ENCODE measurements at regions not wholly inside any gene's neighbourhood (a gene's known extent, or its start where the extent isn't known, plus 50 kb on each side); places are given as distances from the start of the nearest gene placed in this dataset.
"Not testable (repeated sequence)": the region's sequence is repeated elsewhere in the genome, so short reads cannot be mapped to it uniquely, and the experiment has no call there.

- DNase-seq, result no peak
Observed at GRCh38 chr2:221911890-221912289, 339.8 kb upstream of the EPHA4 start.

GRCh38 chr2:221911321-221911720 is 339.2 kb upstream of the EPHA4 start:
- no peak for DNase-seq

DNA sequence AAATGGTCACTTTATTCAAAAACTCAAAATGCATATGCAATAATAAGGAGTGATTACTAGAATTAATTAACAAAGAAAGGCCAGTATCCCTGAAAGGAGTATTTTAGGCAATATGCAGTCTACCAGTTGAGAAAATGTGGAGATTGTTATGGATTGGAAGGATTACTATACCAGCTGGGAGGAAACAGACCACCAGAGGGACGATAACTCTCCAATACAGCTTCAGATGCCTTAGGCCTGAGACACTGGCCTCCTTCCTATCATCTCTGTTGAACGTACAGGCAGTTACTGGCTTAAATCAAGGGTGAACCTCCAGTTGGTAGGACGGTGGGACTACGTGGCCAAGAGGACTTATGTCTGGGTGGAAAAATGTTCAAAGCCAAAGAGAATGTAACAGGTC is 336.4 kb upstream of the EPHA4 start:
- DNase-seq, result no peak

DNA sequence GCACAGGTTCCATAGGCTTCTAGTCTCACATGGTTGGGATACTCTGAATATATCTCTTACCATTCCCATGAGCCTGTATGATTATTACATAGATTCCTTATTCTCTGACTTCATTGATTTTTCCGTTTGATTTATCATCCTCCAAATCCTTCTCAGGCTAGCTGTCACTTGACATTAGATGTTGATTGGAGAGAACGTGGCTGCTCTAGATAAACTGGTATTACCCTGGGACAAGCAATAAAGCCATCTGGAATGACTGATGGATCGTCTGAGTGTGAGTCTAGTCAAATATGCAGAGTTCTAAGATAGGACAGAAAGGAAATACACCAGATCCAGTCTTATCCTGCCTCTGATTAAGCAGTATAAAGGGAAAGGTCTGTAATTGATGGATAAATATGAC is 325.6 kb upstream of the EPHA4 start:
- no peak for DNase-seq

DNA sequence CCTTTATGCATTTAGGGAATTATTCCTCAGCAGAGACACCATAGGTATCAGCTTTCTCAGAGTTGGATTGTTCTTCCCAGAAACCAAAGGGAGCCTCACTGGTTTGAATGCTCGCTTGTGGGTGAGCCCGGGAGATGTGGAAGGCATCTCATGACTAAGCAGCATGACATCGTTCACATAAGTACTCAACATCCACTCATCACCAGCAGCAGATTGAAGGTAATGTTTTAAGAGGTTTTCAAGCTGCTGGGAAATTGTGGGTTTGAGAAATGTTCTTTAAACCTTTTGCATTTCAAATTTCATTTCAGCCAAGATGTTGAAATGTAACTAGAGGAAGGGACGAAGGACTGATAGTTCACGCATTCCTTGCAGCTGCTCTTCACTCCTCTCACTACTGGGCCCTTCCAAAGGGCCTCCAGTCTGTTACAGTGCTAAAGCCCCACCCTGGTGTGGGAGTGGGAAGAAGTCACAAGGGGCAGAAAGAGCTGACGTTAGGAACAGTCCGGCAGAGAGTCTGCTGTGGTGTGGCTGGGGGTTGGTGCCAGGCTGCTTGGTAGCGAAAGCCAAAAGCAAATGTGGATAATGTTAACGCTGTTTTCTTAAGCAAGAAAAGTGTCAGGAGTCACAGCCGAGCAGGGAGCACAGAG is 324.5 kb upstream of the EPHA4 start:
- DNase-seq, result no peak

- no peak for DNase-seq
Observed at GRCh38 chr2:221895366-221896121, 323.4 kb upstream of the EPHA4 start.

DNA sequence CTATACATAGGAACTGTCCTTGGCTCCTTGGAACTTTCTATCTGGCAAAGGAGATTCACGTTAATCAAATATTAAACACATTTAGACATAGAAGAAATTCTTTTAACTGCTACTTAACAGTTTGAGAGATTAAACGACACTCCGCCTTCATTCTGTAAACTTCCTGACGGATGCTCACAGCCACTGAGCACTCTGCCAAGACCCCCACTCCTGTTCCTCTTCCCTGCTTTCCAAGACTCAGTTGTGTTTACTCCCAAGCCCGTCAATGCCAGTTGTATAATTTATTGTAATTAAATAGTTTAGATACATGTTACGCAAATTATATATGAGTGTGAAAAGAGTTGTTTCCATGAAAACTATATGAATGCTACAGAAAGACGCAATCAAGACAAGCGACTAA is 321.4 kb upstream of the EPHA4 start:
- no peak for DNase-seq

- not testable (repeated sequence) for DNase-seq
Observed at GRCh38 chr2:221892006-221892405, 319.9 kb upstream of the EPHA4 start.

- no peak for DNase-seq
Observed at GRCh38 chr2:221883976-221884375, 311.9 kb upstream of the EPHA4 start.

GRCh38 chr2:221876016-221876415 is 303.9 kb upstream of the EPHA4 start:
- DNase-seq, result no peak

GRCh38 chr2:221874444-221874843 is 302.3 kb upstream of the EPHA4 start:
- DNase-seq, result no peak

DNA sequence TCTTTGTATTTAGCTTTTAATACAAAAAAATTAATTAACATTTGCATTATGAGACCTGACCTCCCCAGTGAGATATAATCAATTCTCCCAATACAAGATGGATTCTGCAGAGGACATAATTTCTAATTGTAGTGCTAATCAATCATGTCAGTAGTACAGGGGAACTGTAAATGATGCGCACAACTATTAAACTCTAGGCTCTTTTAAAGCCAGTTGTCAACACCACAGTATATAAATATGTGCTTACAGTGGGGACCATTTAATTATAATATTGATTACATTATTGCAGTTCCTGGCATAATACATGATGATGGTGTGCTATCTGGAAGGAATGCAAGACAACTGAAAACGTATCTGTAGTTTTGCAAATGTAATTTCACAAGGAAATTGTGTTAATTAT is 285.6 kb upstream of the EPHA4 start:
- DNase-seq, result no peak

DNA sequence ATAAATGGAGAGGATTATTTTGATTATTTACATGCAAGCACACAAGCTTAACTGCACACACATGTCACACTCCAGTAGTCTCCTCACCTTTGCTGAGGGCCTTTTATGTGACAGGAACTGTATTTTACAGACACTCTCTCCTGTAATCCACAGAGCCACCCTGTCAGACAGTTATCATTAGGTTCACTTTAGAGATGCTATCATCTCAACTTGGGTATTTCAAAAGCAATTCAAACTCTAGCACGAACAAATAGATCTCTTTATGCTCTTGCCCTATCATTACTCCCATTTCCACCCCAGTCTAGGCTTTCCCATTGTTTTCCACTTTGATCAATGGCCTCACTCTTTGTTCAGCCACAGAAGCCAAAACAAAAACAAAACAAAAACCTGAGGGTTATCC is 281.2 kb upstream of the EPHA4 start:
- DNase-seq, result no peak

DNA sequence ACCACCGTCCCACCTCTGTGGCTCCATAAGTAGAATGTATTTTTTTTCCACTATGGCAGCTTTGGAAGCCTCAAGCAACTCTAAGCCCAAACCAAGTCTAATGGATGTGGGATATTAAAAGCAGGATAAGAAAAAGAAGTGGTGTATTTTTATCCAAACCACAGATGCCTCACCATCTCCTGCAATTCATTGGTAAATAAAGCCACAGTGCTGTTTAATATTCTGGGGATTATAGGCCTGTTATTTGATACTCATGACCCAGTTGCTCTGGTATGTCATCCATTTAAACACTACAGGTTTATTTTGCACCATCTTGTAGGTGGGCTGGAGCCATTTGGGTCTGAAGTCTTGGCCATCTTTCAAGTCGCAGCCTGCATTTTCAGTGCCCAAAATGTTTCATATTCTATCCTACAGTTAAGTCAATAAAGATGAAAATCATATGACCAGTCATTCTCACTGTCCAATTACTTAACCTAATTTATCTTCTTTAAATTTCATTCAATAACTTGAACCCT is 279.5 kb upstream of the EPHA4 start:
- no peak for DNase-seq

DNA sequence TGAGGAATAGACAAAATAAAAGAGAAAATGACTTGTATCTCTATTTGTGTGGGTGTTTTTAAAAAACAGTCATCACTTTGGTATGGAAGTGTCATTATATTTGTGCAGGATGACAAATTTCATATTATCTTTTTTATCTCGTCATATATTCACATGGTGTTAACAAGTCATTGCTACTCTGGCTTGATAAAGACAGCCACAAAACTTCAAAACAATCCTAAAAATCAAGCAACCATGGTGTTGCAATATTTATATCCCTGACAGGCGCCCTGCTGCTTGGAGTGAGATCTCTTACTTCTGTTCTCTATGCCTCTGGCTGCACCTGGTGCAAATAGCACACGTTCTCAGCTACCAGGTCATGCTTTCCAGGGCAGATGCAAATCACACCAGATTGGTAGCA is 278.0 kb upstream of the EPHA4 start:
- no peak for DNase-seq

DNA sequence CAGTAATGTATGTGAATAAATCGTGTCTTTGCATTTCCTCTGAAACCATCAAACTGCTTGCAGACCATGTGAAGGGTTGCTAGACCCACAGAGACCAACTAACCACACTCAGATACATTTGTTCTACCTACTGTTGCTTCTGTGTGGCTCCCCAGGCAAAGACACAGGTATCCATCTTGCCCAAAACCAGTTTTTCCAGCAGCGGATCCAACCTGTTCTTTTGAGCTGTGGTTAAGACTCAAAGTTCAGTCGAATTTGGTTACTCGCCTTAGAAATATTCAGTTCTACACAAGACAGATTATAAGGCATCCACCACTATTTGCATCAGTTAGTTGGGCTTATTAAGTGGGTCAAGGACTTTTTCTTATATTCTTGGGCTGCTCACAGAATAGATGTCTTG is 276.2 kb upstream of the EPHA4 start:
- DNase-seq, result no peak

DNA sequence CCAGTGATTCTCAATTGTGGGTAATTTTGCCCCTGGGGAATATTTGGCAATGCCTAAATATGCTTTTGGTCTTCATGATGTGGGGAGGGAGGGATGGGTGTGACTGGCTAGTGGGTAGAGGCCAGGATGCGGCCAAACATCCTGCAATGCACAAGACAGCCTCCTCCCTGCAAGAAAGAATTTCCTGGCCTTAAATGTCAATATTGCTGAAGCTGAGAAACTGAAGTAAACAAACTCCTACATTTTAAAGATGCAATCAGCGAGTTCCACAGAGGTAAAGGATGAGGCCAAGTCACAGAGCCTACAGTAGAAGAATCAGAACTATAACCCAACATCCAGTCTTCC is 272.9 kb upstream of the EPHA4 start:
- no peak for DNase-seq

DNA sequence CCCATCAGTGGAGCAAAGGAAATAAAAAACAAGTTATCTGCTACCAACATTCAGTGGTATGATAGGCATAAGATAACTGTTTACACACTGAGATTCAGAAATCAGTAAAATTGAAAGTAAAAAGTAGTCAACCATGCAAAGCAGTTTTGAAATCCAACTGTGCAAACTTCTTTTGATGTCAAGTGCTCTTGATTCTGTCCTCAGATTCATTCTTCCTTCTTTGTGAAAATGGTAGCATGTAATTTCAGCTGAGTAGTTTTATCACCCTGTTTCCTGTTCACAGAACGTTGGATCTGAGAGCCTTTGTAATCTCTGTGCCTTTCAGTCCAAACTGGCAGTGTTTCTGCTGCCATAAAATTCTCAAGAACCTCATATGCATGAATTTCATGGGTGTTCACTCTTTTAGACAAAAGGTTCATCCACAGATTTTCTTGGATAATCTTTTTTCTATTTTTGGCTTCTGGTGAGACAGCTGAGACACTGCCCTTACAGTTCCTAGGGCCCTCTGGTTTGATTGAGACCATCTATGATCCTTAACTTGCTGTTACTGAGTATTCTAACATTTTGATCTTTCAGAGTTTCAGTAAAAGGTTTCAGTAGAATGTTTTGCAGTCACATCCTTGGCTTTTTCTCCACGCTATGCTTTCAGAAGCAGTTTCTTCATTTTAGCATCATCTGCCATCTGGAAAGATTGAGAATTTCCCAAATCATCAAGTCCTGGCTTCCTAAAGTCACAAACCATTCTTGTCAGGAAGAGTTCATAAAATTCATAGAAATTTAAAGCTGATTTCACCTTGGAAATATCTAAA is 272.3 kb upstream of the EPHA4 start:
- no peak for DNase-seq

DNA sequence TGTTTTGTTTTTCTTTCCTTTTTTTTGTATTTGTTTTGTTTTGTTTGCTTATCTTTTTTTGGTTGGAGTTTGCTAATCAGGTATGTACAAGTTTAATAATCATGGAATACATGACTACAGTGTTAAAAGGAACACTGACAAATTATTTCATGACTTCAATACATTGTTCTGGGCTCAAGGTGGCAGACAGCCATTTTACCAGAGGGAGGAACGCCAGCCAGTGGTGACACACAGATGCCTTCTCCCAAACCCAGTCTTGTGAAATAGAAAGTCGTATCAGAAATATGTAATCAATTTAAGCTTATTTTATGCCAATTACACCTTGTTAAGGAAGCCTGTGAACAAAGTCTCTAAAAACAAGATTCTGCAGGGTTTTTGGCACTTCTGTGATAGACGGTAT is 264.0 kb upstream of the EPHA4 start:
- DNase-seq, result no peak

DNA sequence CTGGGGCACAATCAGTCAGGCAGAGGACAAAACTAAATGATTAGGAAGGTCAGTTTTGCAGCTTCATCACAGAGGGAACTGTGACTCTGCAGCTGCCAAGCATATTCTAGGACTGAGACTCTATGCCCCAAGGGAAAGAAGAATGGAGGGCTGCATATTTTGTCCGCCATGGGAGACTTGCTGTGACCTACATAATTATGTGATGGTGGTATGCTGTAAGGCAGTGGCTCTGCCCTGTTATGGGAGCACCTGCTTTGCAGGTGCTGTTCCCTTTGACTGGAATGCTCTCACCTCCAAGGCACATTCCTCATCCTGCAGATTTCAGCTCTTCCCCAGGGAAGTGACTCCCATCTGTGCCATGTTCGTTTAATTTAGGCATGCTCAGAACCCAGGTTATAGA is 261.9 kb upstream of the EPHA4 start:
- no peak for DNase-seq

- no peak for DNase-seq
Observed at GRCh38 chr2:221831051-221831450, 258.9 kb upstream of the EPHA4 start.

- DNase-seq, result no peak
Observed at GRCh38 chr2:221822416-221822815, 250.3 kb upstream of the EPHA4 start.

GRCh38 chr2:221818616-221819320 is 246.7 kb upstream of the EPHA4 start:
- DNase-seq, result no peak

Measured in bone marrow (tissue), 2 donors.